Smooth muscle cell (in vitro differentiated cells): ENCODE measurements at regions not wholly inside any gene's neighbourhood (a gene's known extent, or its start where the extent isn't known, plus 50 kb on each side); places are given as distances from the start of the nearest gene placed in this dataset.

Experiments used
- DNase-seq: peaks from one replicate; lab custom pipeline; 2025; ENCODE audit not compliant: unreplicated experiment; lab: John Stamatoyannopoulos, UW
- H2AFZ ChIP-seq: fragments of 200-600 bp; sonication (generic); 2 replicates; pipeline ENCODE4 v1.6.0; 2016; ENCODE audit warnings: antibody characterized with exemption, low read depth, mild to moderate bottlenecking
- H3F3A ChIP-seq: fragments of 200-600 bp; sonication (generic); 2 replicates; pipeline ENCODE4 v1.6.0; 2017; ENCODE audit warnings: antibody characterized with exemption, low read depth
- H3K27ac ChIP-seq: fragments of 200-600 bp; sonication (generic); 2 replicates; pipeline ENCODE4 v1.5.1; 2016; ENCODE audit warnings: low read depth, mild to moderate bottlenecking
- H3K27me3 ChIP-seq: fragments of 200-600 bp; sonication (generic); 2 replicates; pipeline ENCODE4 v1.6.1; 2016; ENCODE audit warnings: low read depth, mild to moderate bottlenecking
- H3K36me3 ChIP-seq: fragments of 200-600 bp; sonication (generic); 2 replicates; pipeline ENCODE4 v1.5.1; 2016; ENCODE audit warnings: low read depth
- H3K4me1 ChIP-seq: fragments of 200-600 bp; sonication (generic); 2 replicates; pipeline ENCODE4 v1.5.1; 2016; ENCODE audit warnings: low read depth
- H3K4me2 ChIP-seq: fragments of 200-600 bp; sonication (generic); 2 replicates; pipeline ENCODE4 v1.6.0; 2016; ENCODE audit warnings: mild to moderate bottlenecking
- H3K4me3 ChIP-seq: fragments of 200-600 bp; sonication (generic); 2 replicates; pipeline ENCODE4 v1.5.1; 2016; ENCODE audit warnings: mild to moderate bottlenecking
- H3K79me2 ChIP-seq: fragments of 200-600 bp; sonication (generic); 2 replicates; pipeline ENCODE4 v1.6.0; 2016; ENCODE audit warnings: low read depth, mild to moderate bottlenecking
- H3K9ac ChIP-seq: fragments of 200-600 bp; sonication (generic); 2 replicates; pipeline ENCODE4 v1.6.0; 2016; ENCODE audit warnings: low read depth
- H3K9me3 ChIP-seq: fragments of 200-600 bp; sonication (generic); replicated peaks from 2 replicates; pipeline ENCODE4 v1.5.1; 2016; ENCODE audit warnings: low read depth
- H4K20me1 ChIP-seq: fragments of 200-600 bp; sonication (generic); 2 replicates; pipeline ENCODE4 v1.6.0; 2016; ENCODE audit warnings: low read depth
- CTCF ChIP-seq: fragments of 200-600 bp; sonication (generic); IDR thresholded peaks from 2 replicates; pipeline ENCODE4 v1.5.1; 2017; ENCODE audit warnings: borderline replicate concordance, mild to moderate bottlenecking, antibody characterized with exemption; ENCODE audit not compliant: insufficient read depth, poor library complexity, severe bottlenecking
- WGBS: methylation state at CpG from one replicate; pipeline ENCODE4 v1.1.7; 2016; ENCODE audit warnings: low lambda C conversion rate; 5-methylcytosine and 5-hydroxymethylcytosine counted together

GRCh38 chr4:41839916-41840854 is 91.7 kb upstream of the PHOX2B start:
- no peaks in the 10 kb centered on the region for H3K36me3 ChIP-seq
- no peaks in the 10 kb centered on the region for H3K27me3 ChIP-seq
- H3K9me3 ChIP-seq = no peaks in the 10 kb centered on the region
- no peaks in the 10 kb centered on the region for H3K79me2 ChIP-seq
- no peak overlapping the region for H3K27ac ChIP-seq
- H3K4me2 ChIP-seq = no peak overlapping the region
- no peak for DNase-seq
- no peak overlapping the region for H3K9ac ChIP-seq
- H2AFZ ChIP-seq = no peak overlapping the region
- H3F3A ChIP-seq = no peaks in the 10 kb centered on the region
- no peaks in the 10 kb centered on the region for H4K20me1 ChIP-seq
- no peak overlapping the region for H3K4me3 ChIP-seq
- TF ChIP-seq CTCF = no peak
- H3K4me1 ChIP-seq = no peaks in the 10 kb centered on the region
- 75% methylated on average over 8 of the region's 8 CpGs for WGBS

- Histone ChIP-seq H3K4me1 (no peaks in the 10 kb centered on the region), H3K9ac (no peak overlapping the region), H3F3A (no peaks in the 10 kb centered on the region), H3K27me3 (no peaks in the 10 kb centered on the region), H3K79me2 (no peaks in the 10 kb centered on the region), H3K4me2 (no peak overlapping the region), H4K20me1 (no peaks in the 10 kb centered on the region), H3K4me3 (no peak overlapping the region), H3K27ac (no peak overlapping the region), H3K9me3 (no peaks in the 10 kb centered on the region), H2AFZ (no peak overlapping the region), H3K36me3 (no peaks in the 10 kb centered on the region)
- DNase-seq = no peak
- TF ChIP-seq CTCF = no peak
Observed at GRCh38 chr4:41838590-41838989, 90.1 kb upstream of the PHOX2B start.

GRCh38 chr4:41835321-41835995 is 86.9 kb upstream of the PHOX2B start:
- no peaks in the 10 kb centered on the region for H3K9me3 ChIP-seq
- TF ChIP-seq CTCF = no peak
- H4K20me1 ChIP-seq = no peaks in the 10 kb centered on the region
- no peak for DNase-seq
- H2AFZ ChIP-seq = no peak overlapping the region
- H3K36me3 ChIP-seq = no peaks in the 10 kb centered on the region
- H3K9ac ChIP-seq = no peak overlapping the region
- H3K4me2 ChIP-seq = no peak overlapping the region
- WGBS = 92% methylated on average over 3 of the region's 3 CpGs
- H3K79me2 ChIP-seq = no peaks in the 10 kb centered on the region
- no peak overlapping the region for H3K4me3 ChIP-seq
- H3K27me3 ChIP-seq = no peaks in the 10 kb centered on the region
- H3K27ac ChIP-seq = no peak overlapping the region
- no peaks in the 10 kb centered on the region for H3K4me1 ChIP-seq
- no peaks in the 10 kb centered on the region for H3F3A ChIP-seq

GRCh38 chr4:41832961-41833360 is 84.4 kb upstream of the PHOX2B start:
- no peaks in the 10 kb centered on the region for H3F3A ChIP-seq
- WGBS = 59% methylated on average over 1 of the region's 1 CpG
- H3K9ac ChIP-seq = no peak overlapping the region
- H3K79me2 ChIP-seq = no peaks in the 10 kb centered on the region
- no peak for TF ChIP-seq CTCF
- H4K20me1 ChIP-seq = no peaks in the 10 kb centered on the region
- no peak for DNase-seq
- H3K27me3 ChIP-seq = no peaks in the 10 kb centered on the region
- no peak overlapping the region for H3K27ac ChIP-seq
- H3K4me2 ChIP-seq = no peak overlapping the region
- H3K4me1 ChIP-seq = no peaks in the 10 kb centered on the region
- no peak overlapping the region for H3K4me3 ChIP-seq
- H3K9me3 ChIP-seq = no peaks in the 10 kb centered on the region
- H2AFZ ChIP-seq = no peak overlapping the region
- no peaks in the 10 kb centered on the region for H3K36me3 ChIP-seq
